ENCODE measurements at regions not wholly inside any gene's neighbourhood (a gene's known extent, or its start where the extent isn't known, plus 50 kb on each side); places are given as distances from the start of the nearest gene placed in this dataset.

- TF ChIP-seq POLR2AphosphoS5 (IDR thresholded peaks at IDR 0.05) (no peak), POLR2A (IDR thresholded peaks at IDR 0.05) (no peak)
- TF ChIP-seq, protein P1, sequence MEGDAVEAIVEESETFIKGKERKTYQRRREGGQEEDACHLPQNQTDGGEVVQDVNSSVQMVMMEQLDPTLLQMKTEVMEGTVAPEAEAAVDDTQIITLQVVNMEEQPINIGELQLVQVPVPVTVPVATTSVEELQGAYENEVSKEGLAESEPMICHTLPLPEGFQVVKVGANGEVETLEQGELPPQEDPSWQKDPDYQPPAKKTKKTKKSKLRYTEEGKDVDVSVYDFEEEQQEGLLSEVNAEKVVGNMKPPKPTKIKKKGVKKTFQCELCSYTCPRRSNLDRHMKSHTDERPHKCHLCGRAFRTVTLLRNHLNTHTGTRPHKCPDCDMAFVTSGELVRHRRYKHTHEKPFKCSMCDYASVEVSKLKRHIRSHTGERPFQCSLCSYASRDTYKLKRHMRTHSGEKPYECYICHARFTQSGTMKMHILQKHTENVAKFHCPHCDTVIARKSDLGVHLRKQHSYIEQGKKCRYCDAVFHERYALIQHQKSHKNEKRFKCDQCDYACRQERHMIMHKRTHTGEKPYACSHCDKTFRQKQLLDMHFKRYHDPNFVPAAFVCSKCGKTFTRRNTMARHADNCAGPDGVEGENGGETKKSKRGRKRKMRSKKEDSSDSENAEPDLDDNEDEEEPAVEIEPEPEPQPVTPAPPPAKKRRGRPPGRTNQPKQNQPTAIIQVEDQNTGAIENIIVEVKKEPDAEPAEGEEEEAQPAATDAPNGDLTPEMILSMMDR (IDR thresholded peaks at IDR 0.05) = no peak
Observed at GRCh38 chr2:103159018-103159417, 397.2 kb downstream of the TMEM182 start.
